SK-N-MC (cell line): ENCODE measurements at regions not wholly inside any gene's neighbourhood (a gene's known extent, or its start where the extent isn't known, plus 50 kb on each side); places are given as distances from the start of the nearest gene placed in this dataset.

Experiments
- EZH2 ChIP-seq: fragments of 200-600 bp; sonication (generic); IDR thresholded peaks from one replicate; pipeline ENCODE4 v1.6.1; 2017; ENCODE audit warnings: antibody characterized with exemption
- POLR2AphosphoS5 ChIP-seq: IDR thresholded peaks from 2 replicates; pipeline ENCODE4 v1.6.1; 2012; ENCODE audit warnings: mild to moderate bottlenecking, low read depth, low read length, borderline replicate concordance

- TF ChIP-seq EZH2: no peak
- TF ChIP-seq POLR2AphosphoS5: no peak
These were observed 101.0 kb downstream of the HMX1 start for GRCh38 chr4:8770518-8771257.
